ENCODE measurements at regions not wholly inside any gene's neighbourhood (a gene's known extent, or its start where the extent isn't known, plus 50 kb on each side); places are given as distances from the start of the nearest gene placed in this dataset.

- no peak for TF ChIP-seq POU6F1 (CRISPR knock-in tag; IDR thresholded peaks at IDR 0.05; ENCODE audit: borderline replicate concordance, low read depth)
- no peak for TF ChIP-seq TCF4 (CRISPR knock-in tag; IDR thresholded peaks at IDR 0.05; ENCODE audit: borderline replicate concordance)
- TF ChIP-seq ZFP30 (CRISPR knock-in tag; IDR thresholded peaks at IDR 0.05): no peak
- no peak for TF ChIP-seq PATZ1 (CRISPR knock-in tag; IDR thresholded peaks at IDR 0.05; ENCODE audit: borderline replicate concordance)
- no peak for TF ChIP-seq ZFP3 (CRISPR knock-in tag; IDR thresholded peaks at IDR 0.05)
- TF ChIP-seq RARB (CRISPR knock-in tag; IDR thresholded peaks at IDR 0.05): no peak
- no peak for TF ChIP-seq BACH2 (CRISPR knock-in tag; IDR thresholded peaks at IDR 0.05; ENCODE audit: borderline replicate concordance)
- no peak for TF ChIP-seq CSRNP3 (CRISPR knock-in tag; IDR thresholded peaks at IDR 0.05)
- TF ChIP-seq GLIS3 (CRISPR knock-in tag; IDR thresholded peaks at IDR 0.05): no peak
- no peak for TF ChIP-seq ARNTL (CRISPR knock-in tag; IDR thresholded peaks at IDR 0.05; ENCODE audit: borderline replicate concordance, low read depth)
- TF ChIP-seq ZNF565 (CRISPR knock-in tag; conservative IDR thresholded peaks at IDR 0.05; ENCODE audit: low read depth): no peak
- TF ChIP-seq CREB5 (CRISPR knock-in tag; IDR thresholded peaks at IDR 0.05; ENCODE audit: low read depth): no peak
- TF ChIP-seq SNAI2 (CRISPR knock-in tag; IDR thresholded peaks at IDR 0.05): no peak
These were observed 72.2 kb upstream of the RCN1 start for GRCh38 chr11:32018672-32019071.
